Right ventricle myocardium inferior (tissue), 1 donor: ENCODE measurements at regions not wholly inside any gene's neighbourhood (a gene's known extent, or its start where the extent isn't known, plus 50 kb on each side); places are given as distances from the start of the nearest gene placed in this dataset.
"Not testable (repeated sequence)": the region's sequence is repeated elsewhere in the genome, so short reads cannot be mapped to it uniquely, and the experiment has no call there.

Experiments
- ATAC-seq: fragments of 200-7000 bp; cut with Tn5 transposase; one replicate; pipeline ENCODE4 v1.9.1; 2020; ENCODE audit warnings: mild to moderate bottlenecking, moderate library complexity
- DNase-seq: peaks from one replicate; pipeline ENCODE4 v3.0.0; 2021; ENCODE audit errors: missing footprints
- intact Hi-C: fragments of 100-400 bp; cut with DNase I; formaldehyde crosslinking; loops from one replicate; pipeline ENCODE4 v1.11.0; 2022
- donor health status: DM: no; HTN: yes; CAD: no; lungs with severe emphysema.

DNA sequence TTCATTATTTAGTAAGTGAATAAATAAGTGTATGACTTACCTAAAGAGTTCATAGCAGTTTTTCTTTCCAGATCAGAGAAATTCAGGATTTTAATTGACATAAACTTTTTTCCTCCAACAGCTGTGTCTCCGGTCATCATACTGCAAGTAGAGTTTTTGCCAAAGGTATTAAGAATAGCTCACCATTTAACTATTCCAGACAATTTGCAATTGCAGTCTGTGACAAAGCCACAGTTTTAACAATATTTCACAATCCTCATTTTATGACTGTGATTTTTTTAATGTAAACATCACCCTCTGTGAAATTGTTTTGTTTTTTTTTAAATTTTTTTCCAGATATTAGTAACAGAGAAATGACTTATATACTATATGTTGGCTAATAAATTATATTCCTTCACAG lies 199.1 kb downstream of the TRIB2 start:
- no peak for DNase-seq
- intact Hi-C loops = loop anchor here (5.0 kb wide), 2 partner anchors 68 to 98 kb away; no protein-coding TSS in a partner anchor
- no peak for ATAC-seq

- DNase-seq (no peak), ATAC-seq (peak; percentile 78)
- intact Hi-C loops = loop anchor here (5.0 kb wide), 2 partner anchors 71 to 101 kb away; no protein-coding TSS in a partner anchor
Observed at GRCh38 chr2:12918138-12918834, 201.6 kb downstream of the TRIB2 start.

DNA sequence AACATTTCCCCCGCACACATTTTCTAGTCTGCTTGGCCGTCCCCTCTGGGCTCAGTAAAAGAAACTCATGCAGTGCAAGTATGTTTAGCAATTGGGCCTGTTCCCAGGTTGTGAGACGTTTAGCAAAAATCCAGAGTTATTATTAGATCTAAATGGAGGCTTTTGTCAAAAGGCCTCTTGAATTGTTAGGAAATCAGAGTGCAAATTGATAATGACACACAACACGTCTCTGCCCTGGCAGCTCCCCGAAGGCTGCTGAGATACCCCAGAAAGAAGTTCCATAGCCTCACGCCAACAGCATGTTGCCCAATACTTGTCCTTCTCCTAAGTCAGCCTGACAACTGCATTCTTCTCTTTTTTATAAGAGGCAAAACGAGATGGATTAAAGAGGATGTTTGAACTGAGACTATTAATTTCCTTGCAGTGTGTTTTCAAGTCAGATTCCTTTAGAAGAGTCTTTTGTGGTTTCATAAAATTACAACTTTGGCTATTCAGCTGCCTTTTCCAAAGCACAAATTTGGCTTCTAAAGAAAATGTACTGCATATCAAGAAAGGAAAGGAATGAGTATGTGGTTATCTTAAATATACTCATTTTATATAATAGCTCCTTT lies 202.2 kb downstream of the TRIB2 start:
- intact Hi-C loops = loop anchor here (5.0 kb wide), 2 partner anchors 72 to 102 kb away; no protein-coding TSS in a partner anchor
- peak; percentile 91 for DNase-seq
- ATAC-seq = peak; percentile 96

DNA sequence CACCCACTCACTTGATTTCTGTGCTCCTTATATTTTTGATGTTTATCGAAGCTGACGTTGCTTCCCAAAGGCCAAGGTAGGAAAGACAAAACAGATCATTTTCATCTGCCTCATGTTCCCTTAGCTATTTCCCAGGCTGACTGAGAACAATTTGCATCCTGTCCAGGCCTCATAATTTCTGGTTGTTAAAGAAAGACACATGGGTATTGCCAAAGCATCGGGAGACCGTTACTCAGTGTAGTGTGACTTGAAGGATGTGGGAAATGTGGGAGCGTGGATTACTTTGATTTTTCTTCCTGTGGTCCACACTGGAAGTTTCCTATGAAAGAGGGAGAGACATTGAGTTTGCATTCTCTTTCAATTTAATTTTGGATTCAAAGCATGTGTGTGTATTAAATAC lies 204.6 kb downstream of the TRIB2 start:
- ATAC-seq (no peak), DNase-seq (no peak)
- intact Hi-C loops = no loop called here

DNA sequence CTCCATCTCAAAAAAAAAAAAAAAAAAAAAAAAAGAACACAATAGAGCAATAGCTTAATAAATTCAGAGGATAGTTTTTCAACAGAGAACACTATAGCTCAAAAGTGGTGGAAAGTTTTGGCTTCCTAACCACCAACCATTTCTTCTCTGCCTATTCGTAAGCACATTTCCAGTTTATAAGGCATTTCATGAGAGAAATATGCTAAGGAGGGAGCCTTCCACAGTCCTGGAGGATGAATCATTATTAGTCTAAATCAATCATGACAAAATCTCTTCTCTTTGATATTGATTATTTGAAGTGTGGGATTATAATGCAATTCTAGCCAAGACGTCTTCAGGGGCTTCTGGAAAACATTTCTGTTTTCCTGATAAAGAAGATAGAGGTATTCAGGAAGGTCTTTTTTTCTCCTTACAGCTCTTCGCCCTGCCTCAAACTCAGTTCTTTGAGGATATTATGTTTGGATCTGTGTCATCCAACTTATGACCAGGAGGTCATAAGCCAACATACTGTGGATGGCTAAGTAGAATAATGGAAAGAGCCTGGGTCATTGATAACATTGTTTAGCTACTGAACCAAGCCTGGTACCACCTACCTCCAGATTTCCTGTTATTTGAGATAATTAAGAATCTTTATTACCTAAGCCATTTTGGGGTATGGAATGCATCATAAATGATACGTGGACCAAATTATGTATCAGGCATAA lies 207.3 kb downstream of the TRIB2 start:
- ATAC-seq (no peak), DNase-seq (no peak)
- intact Hi-C loops = no loop called here

DNA sequence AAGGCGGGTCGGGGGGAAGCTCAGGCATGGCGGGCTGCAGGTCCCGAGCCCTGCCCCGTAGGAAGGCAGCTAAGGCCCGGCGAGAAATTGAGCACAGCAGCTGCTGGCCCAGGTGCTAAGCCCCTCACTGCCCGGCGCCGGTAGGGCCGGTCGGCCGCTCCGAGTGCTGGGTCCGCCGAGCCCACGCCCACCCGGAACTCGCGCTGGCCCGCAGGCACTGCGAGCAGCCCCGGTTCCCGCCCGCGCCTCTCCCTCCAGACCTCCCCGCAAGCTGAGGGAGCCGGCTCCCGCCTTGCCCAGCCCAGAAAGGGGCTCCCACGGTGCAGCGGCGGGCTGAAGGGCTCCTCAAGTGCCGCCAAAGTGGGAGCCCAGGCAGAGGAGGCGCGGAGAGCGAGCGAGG lies 209.9 kb downstream of the TRIB2 start:
- ATAC-seq, intact Hi-C loops, DNase-seq: not testable (repeated sequence)

GRCh38 chr2:12928197-12928774 lies 211.6 kb downstream of the TRIB2 start:
- DNase-seq (no peak), ATAC-seq (no peak)
- intact Hi-C loops = loop anchor here (2.0 kb wide), 1 partner anchor 119 kb away; no protein-coding TSS in a partner anchor

DNA sequence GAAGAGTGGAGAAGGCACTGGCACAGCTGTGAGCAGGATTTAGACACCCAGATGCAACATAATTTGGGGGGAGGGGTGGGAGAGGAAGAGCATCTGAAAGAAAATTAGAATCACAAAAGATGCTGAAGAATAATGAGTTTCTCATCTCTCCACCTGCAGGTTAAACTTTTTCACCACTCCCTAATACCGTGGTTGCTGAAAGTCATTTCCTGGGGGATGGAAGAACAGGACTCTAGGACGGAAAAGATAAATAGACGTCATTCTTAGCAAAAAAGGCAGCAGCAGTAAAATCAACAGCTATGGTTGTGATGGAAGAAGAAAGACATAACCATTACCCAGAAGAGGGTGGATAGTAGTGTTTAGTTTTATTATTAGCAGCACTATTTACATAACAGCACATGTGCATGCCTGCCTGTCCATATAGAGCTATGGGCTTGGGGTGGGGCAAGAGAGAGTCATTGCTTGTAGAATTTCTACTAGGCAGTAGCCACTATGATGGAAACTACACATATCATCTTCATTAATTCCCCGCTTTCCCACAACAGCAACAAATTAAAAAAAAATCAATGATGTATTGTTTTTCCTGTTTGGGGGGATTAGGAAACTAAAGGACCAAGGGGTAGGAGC lies 212.2 kb downstream of the TRIB2 start:
- ATAC-seq = no peak

DNA sequence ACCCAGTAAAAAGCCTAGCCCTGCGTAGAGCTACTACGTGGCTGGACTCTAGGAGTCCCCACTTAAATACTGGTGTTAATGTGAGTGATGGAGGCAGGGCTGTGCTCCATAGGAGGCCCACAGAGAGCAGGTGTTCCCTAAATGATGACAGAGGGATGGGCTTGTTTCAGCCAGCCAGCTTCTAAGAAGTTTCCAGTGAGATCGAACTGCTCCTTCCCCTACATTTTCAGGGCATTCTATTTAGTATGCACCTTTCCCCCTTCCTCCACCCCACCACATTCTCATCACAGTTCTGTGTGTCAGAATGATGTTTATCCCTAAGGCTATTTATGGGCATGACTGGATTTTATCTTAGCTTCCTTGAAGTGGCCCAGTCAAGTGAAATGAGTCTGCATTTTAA lies 213.0 kb downstream of the TRIB2 start:
- intact Hi-C loops = loop anchor here (1.0 to 10.0 kb wide), 8 partner anchors 42 to 1097 kb away; no protein-coding TSS in a partner anchor
- DNase-seq (no peak), ATAC-seq (no peak)

More for the DNA sequence above, 212.2 kb downstream of the TRIB2 start:
- intact Hi-C loops = loop anchor here (2.0 kb wide), 1 partner anchor 120 kb away; no protein-coding TSS in a partner anchor
- no peak for DNase-seq

GRCh38 chr2:12930391-12930790 lies 213.7 kb downstream of the TRIB2 start:
- intact Hi-C loops = loop anchor here (1.0 to 10.0 kb wide), 7 partner anchors 43 to 1098 kb away; no protein-coding TSS in a partner anchor
- DNase-seq (no peak), ATAC-seq (no peak)

DNA sequence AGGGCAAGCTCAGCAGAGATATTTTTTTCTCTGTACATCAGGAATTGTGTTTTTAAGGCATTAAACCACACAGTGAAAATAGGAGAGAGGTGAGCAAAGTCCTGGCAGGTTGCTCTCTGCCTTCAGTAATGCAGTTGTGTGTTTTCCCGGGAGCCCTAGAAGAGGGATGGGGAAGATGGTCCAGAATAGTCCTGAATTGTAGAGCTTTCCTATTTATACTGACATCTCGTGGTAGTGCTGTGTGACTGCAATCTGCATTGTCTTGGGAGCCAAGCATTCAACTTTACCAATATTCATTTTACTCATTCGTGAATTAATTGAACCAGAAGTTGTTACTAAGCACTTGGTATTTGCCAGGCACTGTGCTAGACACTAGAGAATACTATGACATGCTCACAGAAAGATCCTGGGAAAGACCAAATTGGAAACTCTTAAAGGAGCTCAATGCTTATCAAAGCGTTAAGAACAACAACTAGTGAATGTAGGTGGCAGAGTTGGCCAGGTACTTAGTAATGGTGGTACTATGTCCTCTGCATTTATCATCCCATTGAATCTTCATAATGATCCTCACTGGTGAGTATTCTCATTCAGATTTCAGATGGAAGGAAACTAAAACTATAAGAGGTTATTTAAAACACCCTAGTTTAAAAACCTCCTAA lies 214.6 kb downstream of the TRIB2 start:
- ATAC-seq (peak; percentile 86), DNase-seq (no peak)
- intact Hi-C loops = loop anchor here (5.0 to 10.0 kb wide), 6 partner anchors 44 to 1099 kb away; no protein-coding TSS in a partner anchor

DNA sequence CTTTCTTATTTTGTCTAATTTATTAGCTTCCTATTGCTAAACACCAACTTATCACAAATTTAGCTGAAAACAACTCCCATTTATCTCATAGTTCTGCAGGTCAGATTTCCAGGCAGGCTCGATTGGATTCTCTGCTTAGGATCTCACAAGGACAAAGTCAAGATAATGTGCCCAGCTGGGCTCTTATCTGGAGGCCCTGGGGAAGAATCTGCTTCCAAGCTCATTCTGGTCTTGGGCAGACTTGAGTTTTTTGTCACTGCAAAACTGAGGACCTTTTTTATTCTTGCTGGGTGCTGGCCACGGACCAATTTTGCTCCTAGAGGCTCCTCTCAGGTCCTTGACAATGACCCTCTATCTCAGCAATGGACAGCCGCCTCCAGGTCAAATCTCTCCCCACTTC lies 215.5 kb downstream of the TRIB2 start:
- ATAC-seq (no peak), DNase-seq (no peak)
- intact Hi-C loops = loop anchor here (5.0 to 10.0 kb wide), 6 partner anchors 45 to 1100 kb away; no protein-coding TSS in a partner anchor

DNA sequence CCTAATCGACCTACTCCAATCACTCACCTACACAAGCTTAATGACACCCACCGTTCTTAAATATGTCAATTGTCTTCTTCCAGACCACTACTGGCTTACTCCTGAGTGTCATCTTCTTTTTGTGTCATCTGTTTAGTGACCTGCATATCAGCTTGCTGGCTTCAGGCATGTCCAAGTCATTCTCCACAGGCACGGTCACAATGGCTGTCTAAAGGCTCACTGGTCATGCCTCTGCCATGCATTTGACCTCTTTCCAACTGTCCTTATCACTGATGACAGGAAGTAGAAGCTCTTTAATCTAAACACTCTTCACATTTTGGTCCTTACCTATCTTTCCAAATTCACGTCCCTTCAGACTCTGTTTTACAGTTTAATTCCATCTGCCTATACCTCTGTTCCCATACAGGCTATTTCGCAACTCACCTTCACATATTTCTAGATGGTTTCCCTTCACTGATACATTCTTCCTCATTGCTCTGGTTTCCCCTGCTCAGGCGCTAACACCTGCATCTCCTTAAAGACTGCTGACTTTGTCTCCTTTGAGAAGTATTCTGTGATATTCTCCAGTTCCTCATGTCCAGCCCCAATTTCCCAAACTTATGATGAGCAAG lies 217.5 kb downstream of the TRIB2 start:
- DNase-seq (no peak), ATAC-seq (no peak)
- intact Hi-C loops = loop anchor here (5.0 to 10.0 kb wide), 6 partner anchors 47 to 1102 kb away; no protein-coding TSS in a partner anchor

GRCh38 chr2:12935222-12935621 lies 218.5 kb downstream of the TRIB2 start:
- ATAC-seq (no peak), DNase-seq (no peak)
- intact Hi-C loops = loop anchor here (10.0 kb wide), 3 partner anchors 390 to 770 kb away; no protein-coding TSS in a partner anchor

DNA sequence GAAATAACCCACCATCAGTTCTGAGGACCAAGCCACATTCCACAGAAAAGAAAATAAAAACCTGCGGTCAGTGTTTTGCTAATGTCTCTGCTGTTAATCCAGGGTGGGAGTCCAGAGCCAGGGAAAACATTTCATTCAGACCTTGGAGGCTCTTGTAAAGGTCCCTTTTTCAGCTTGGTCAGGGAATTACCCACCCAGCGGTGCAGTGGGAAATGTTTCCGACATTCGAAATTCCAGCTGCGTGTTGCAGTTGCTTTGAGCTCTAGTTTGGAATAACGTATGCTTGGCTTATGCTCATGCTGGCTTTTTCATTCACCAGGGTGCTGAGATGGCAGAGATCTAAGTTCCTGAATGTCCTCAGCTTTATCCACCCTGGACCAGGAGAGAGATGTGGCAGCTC lies 219.1 kb downstream of the TRIB2 start:
- DNase-seq (no peak), ATAC-seq (no peak)
- intact Hi-C loops = loop anchor here (10.0 kb wide), 3 partner anchors 391 to 771 kb away; no protein-coding TSS in a partner anchor

GRCh38 chr2:12941203-12941602 lies 224.5 kb downstream of the TRIB2 start:
- intact Hi-C loops = no loop called here
- ATAC-seq = no peak
- DNase-seq = no peak

DNA sequence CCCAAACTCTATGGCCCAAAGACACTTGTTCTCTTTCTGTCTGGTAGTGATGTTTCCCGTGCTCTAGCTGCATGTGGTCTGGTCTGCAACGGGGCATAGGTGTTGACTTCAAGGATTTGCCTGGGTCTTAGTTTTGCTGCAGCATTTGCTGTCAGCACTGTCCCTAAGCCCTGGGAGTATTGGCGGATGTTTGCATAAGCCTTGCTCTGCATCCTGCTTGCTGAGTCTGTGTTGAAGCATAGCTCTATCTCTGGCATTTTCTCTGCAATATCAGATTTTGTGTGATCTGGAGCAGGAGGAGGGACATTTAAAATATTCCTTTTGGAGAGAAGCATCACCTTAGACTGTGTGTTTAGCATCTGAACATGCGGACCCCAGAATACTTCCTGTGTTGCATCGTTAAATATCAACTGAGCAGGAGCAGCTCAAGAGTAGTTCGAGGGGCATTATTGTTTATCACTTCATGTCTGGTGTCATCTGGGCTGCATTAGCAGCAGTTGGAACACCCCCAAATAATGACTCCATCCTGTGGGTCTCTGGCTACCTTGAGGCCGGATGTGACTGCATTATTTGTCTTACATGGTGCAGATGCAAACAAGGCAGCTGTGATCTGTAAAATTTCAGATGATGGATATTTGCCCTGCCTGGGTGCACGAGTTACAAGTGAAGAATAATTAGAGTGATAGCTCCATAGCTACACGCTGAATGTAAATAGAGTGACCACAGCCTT lies 231.7 kb downstream of the TRIB2 start:
- intact Hi-C loops = no loop called here
- no peak for DNase-seq
- ATAC-seq = no peak
